A549 (cell line): ENCODE measurements at regions not wholly inside any gene's neighbourhood (a gene's known extent, or its start where the extent isn't known, plus 50 kb on each side); places are given as distances from the start of the nearest gene placed in this dataset.

Experiments used
- ATAC-seq, 2 experiments: fragments of 200-7000 bp in 1 of 2; fragments of >200 bp in 1 of 2; cut with Nextera tagmentation in 1 of 2; cut with Tn5 transposase in 1 of 2; 3 replicates each; pipeline versions ENCODE4 v1.8.0 to v1.9.1; 2018 to 2020; ENCODE audit warnings: mild to moderate bottlenecking in 1 of 2, moderate library complexity in 1 of 2
- CTCF ChIA-PET: fragments of 300-600 bp; sonication (Branson Sonifier 250); formaldehyde crosslinking; extraction: SDS; loops from one replicate; lab custom pipeline; 2021; ENCODE audit warnings: antibody characterized with exemption, inconsistent platforms; lab: Yijun Ruan, JAX
- POLR2A ChIA-PET: fragments of 350-600 bp; formaldehyde crosslinking; extraction: SDS; loops from one replicate; lab custom pipeline; 2021; ENCODE audit warnings: antibody characterized with exemption, inconsistent platforms; lab: Yijun Ruan, JAX
- DNase-seq, 2 experiments: peaks; one replicate each; pipeline versions ENCODE4 v3.0.0 to v3.0.0-alpha.2; 2011 to 2016; ENCODE audit warnings: low read depth in 1 of 2, low spot score in 1 of 2
- FAIRE-seq: peaks from 2 replicates; lab custom pipeline; 2011; peaks lifted over from hg19 to GRCh38; lab: Jason Lieb, UNC
- H3K27ac ChIP-seq, 2 experiments: fragments of >200 bp; sonication (Bioruptor Twin); formaldehyde crosslinking; 3 replicates each; pipeline ENCODE4 v1.5.1; 2016 to 2017
- H3K4me1 ChIP-seq: fragments of >200 bp; sonication (Bioruptor Twin); formaldehyde crosslinking; 3 replicates; pipeline ENCODE4 v1.6.1; 2016
- H3K4me2 ChIP-seq: fragments of >200 bp; sonication (Bioruptor Twin); formaldehyde crosslinking; 3 replicates; pipeline ENCODE4 v1.6.1; 2016
- H3K4me3 ChIP-seq: fragments of >200 bp; sonication (Bioruptor Twin); formaldehyde crosslinking; 3 replicates; pipeline ENCODE4 v1.5.1; 2016
- H3K9me3 ChIP-seq: fragments of >200 bp; sonication (Bioruptor Twin); formaldehyde crosslinking; 3 replicates; pipeline ENCODE4 v1.6.1; 2016
- CTCF ChIP-seq: fragments of >200 bp; sonication (Bioruptor Twin); formaldehyde crosslinking; IDR thresholded peaks from 3 replicates; pipeline ENCODE4 v1.5.1; 2016
- E2F6 ChIP-seq: IDR thresholded peaks from 2 replicates; pipeline ENCODE4 v1.6.1; 2012; ENCODE audit warnings: low read depth, borderline replicate concordance
- EHF ChIP-seq: fragments of 250-450 bp; sonication (Bioruptor Pico); IDR thresholded peaks from 2 replicates; pipeline ENCODE4 v1.5.0; 2020; ENCODE audit warnings: mild to moderate bottlenecking
- FOSL2 ChIP-seq, 2 experiments: fragments of 450-650 bp in 1 of 2; fragments of >200 bp in 1 of 2; sonication (Bioruptor Twin) in 1 of 2; formaldehyde crosslinking; IDR thresholded peaks; 2 replicates each; pipeline versions ENCODE4 v1.5.0 to v1.6.1; 2016 to 2020; ENCODE audit warnings: mild to moderate bottlenecking in 1 of 2, moderate library complexity in 1 of 2
- FOXS1 ChIP-seq: fragments of 250-450 bp; sonication (Bioruptor Pico); IDR thresholded peaks from 2 replicates; pipeline ENCODE4 v1.5.0; 2020; ENCODE audit warnings: mild to moderate bottlenecking, moderate library complexity
- GATA3 ChIP-seq: IDR thresholded peaks from 2 replicates; pipeline ENCODE4 v1.6.1; 2012; ENCODE audit warnings: borderline replicate concordance
- HES2 ChIP-seq: fragments of >200 bp; sonication (Bioruptor Twin); formaldehyde crosslinking; IDR thresholded peaks from 2 replicates; pipeline ENCODE4 v1.6.1; 2016
- HEYL ChIP-seq: fragments of 250-450 bp; sonication (Bioruptor Pico); IDR thresholded peaks from 2 replicates; pipeline ENCODE4 v1.8.0; 2021; ENCODE audit warnings: mild to moderate bottlenecking, moderate library complexity
- HOXA7 ChIP-seq: fragments of 250-450 bp; sonication (Bioruptor Pico); IDR thresholded peaks from 2 replicates; pipeline ENCODE4 v1.5.0; 2020; ENCODE audit warnings: mild to moderate bottlenecking, moderate library complexity
- HOXB13 ChIP-seq: fragments of 250-450 bp; sonication (Bioruptor Pico); IDR thresholded peaks from 2 replicates; pipeline ENCODE4 v1.5.0; 2020; ENCODE audit warnings: low read depth, mild to moderate bottlenecking, moderate library complexity
- HOXB5 ChIP-seq: fragments of 250-450 bp; sonication (Bioruptor Pico); IDR thresholded peaks from 2 replicates; pipeline ENCODE4 v1.5.0; 2020; ENCODE audit warnings: mild to moderate bottlenecking, moderate library complexity
- KDM1A ChIP-seq: fragments of 200-600 bp; sonication (generic); IDR thresholded peaks from 2 replicates; pipeline ENCODE4 v1.6.1; 2016; ENCODE audit warnings: low read depth, mild to moderate bottlenecking
- MAFK ChIP-seq: fragments of 450-650 bp; IDR thresholded peaks from 2 replicates; pipeline ENCODE4 v1.6.1; 2014; ENCODE audit not compliant: partially characterized antibody
- MAZ ChIP-seq: fragments of 150-350 bp; IDR thresholded peaks from 2 replicates; pipeline ENCODE4 v1.6.1; 2014; ENCODE audit warnings: antibody characterized with exemption, low read depth, low read length, borderline replicate concordance
- NFE2L2 ChIP-seq: fragments of 150-350 bp; conservative IDR thresholded peaks from 2 replicates; pipeline ENCODE4 v1.6.1; 2014; ENCODE audit warnings: low read length
- NPAS2 ChIP-seq: fragments of 250-450 bp; sonication (Bioruptor Pico); IDR thresholded peaks from 2 replicates; pipeline ENCODE4 v1.8.0; 2022; ENCODE audit warnings: mild to moderate bottlenecking, moderate library complexity, borderline replicate concordance
- NR3C1 ChIP-seq: fragments of >200 bp; sonication (Bioruptor Twin); formaldehyde crosslinking; IDR thresholded peaks from 3 replicates; pipeline ENCODE4 v1.6.1; 2017
- PHF8 ChIP-seq: fragments of 200-600 bp; sonication (generic); IDR thresholded peaks from 2 replicates; pipeline ENCODE4 v1.6.1; 2016; ENCODE audit warnings: low read depth, mild to moderate bottlenecking, antibody characterized with exemption, moderate library complexity, borderline replicate concordance
- POLR2AphosphoS2 ChIP-seq: conservative IDR thresholded peaks from 2 replicates; pipeline ENCODE4 v1.6.1; 2012; ENCODE audit warnings: low read length, improper control_type of control experiment, inconsistent platforms
- RARB ChIP-seq: fragments of 250-450 bp; sonication (Bioruptor Pico); IDR thresholded peaks from 2 replicates; pipeline ENCODE4 v1.8.0; 2021; ENCODE audit warnings: mild to moderate bottlenecking, moderate library complexity
- SMC3 ChIP-seq: fragments of >200 bp; sonication (Bioruptor Twin); formaldehyde crosslinking; IDR thresholded peaks from 3 replicates; pipeline ENCODE4 v1.6.1; 2018; ENCODE audit warnings: inconsistent platforms
- TFCP2L1 ChIP-seq: fragments of 250-450 bp; sonication (Bioruptor Pico); IDR thresholded peaks from 2 replicates; pipeline ENCODE4 v1.5.0; 2021; ENCODE audit warnings: mild to moderate bottlenecking
- TP53 ChIP-seq: fragments of 250-450 bp; sonication (Bioruptor Pico); IDR thresholded peaks from 2 replicates; pipeline ENCODE4 v1.5.0; 2021; ENCODE audit warnings: mild to moderate bottlenecking, moderate library complexity
- WGBS: methylation state at CpG from one replicate; pipeline ENCODE4 v1.1.6; 2017; ENCODE audit errors: missing lambda C conversion rate; 5-methylcytosine and 5-hydroxymethylcytosine counted together

GRCh38 chr11:86159581-86159891 lies 85.0 kb upstream of the EED start:
- TF ChIP-seq CTCF (no peak), KDM1A (no peak), NR3C1 (no peak), NFE2L2 (no peak), NPAS2 (CRISPR knock-in tag) (no peak), TP53 (no peak), HES2 (no peak), HOXA7 (CRISPR knock-in tag) (no peak), RARB (no peak), MAZ (no peak), TFCP2L1 (CRISPR knock-in tag) (no peak), PHF8 (no peak), E2F6 (no peak), EHF (CRISPR knock-in tag) (no peak), HOXB5 (no peak), SMC3 (no peak), GATA3 (no peak)
- 86% methylated on average over 3 of the region's 3 CpGs for WGBS
- H3K4me1 ChIP-seq = peaks cover 38% of the 10 kb centered on the region
- CTCF ChIA-PET = interaction anchor here (1.1 to 7.4 kb wide), 4 partner anchors 11 to 118 kb away, joined by 4 to 47 read pairs (median 10); partner anchors contain the start of gene PICALM
- no peak overlapping the region for H3K4me2 ChIP-seq
- H3K27ac ChIP-seq = peak overlapping the region in 1 of 2 experiments; percentile 57; a peak in 2 of 6 replicates
- FAIRE-seq (no peak), ATAC-seq (no peak), DNase-seq (no peak)
- H3K9me3 ChIP-seq = no peaks in the 10 kb centered on the region
- H3K4me3 ChIP-seq = no peak overlapping the region
- POLR2A ChIA-PET = interaction anchor here (2.0 kb wide), 1 partner anchor 91 kb away, joined by 21 read pairs; the partner anchor contains the start of gene PICALM

- H3K9me3 ChIP-seq = no peaks in the 10 kb centered on the region
- no peak overlapping the region for H3K4me3 ChIP-seq
- POLR2A ChIA-PET = interaction anchor here (2.0 kb wide), 1 partner anchor 91 kb away, joined by 21 read pairs; the partner anchor contains the start of gene PICALM
- no peak for FAIRE-seq
- TF ChIP-seq RARB (no peak), FOXS1 (CRISPR knock-in tag) (no peak), TP53 (no peak), FOSL2 (IDR thresholded peaks at IDR 0.05) (no peak), FOSL2 (CRISPR knock-in tag; IDR thresholded peaks at IDR 0.05) (no peak), POLR2AphosphoS2 (no peak), NR3C1 (no peak), HOXB13 (CRISPR knock-in tag) (no peak), MAFK (no peak), SMC3 (no peak), HEYL (CRISPR knock-in tag) (no peak)
- TF ChIP-seq, all 56 proteins: peak for 0
- ATAC-seq (no peak), DNase-seq (no peak)
- Histone ChIP-seq H3K4me2 (no peak overlapping the region), H3K27ac (peak overlapping the region in 1 of 2 experiments; percentile 37; a peak in 3 of 6 replicates), H3K4me1 (peaks cover 38% of the 10 kb centered on the region)
- 68% methylated on average over 3 of the region's 3 CpGs for WGBS
- CTCF ChIA-PET = interaction anchor here (0.6 to 7.4 kb wide), 6 partner anchors 10 to 117 kb away, joined by 4 to 47 read pairs (median 6); partner anchors contain the start of gene PICALM
These were observed 85.6 kb upstream of the EED start for GRCh38 chr11:86158704-86159580.
